HCT116 (cell line): ENCODE measurements at regions not wholly inside any gene's neighbourhood (a gene's known extent, or its start where the extent isn't known, plus 50 kb on each side); places are given as distances from the start of the nearest gene placed in this dataset.

Experiments used
- ATAC-seq: fragments of 200-7000 bp; cut with Tn5 transposase; 2 replicates; pipeline ENCODE4 v1.9.1; 2020; ENCODE audit warnings: mild to moderate bottlenecking, moderate library complexity
- BruUV-seq: library from RNA; stranded (reverse); fragments of 400-500 nt; replicated peaks from 2 replicates; lab custom pipeline; 2021; lab: Mats Ljungman, UMichigan
- CTCF ChIA-PET: fragments of 300-600 bp; sonication (Branson Sonifier 250); formaldehyde crosslinking; loops from one replicate; lab custom pipeline; 2021; ENCODE audit warnings: antibody characterized with exemption; lab: Charles Lee
- POLR2A ChIA-PET: fragments of 300-600, 350-600 bp; sonication (Branson Sonifier 250); formaldehyde crosslinking; loops from one replicate; lab custom pipeline; 2021; ENCODE audit warnings: antibody characterized with exemption; lab: Charles Lee
- RAD21 ChIA-PET, 2 experiments: fragments of 300-600 bp; sonication (Branson Sonifier 250); formaldehyde crosslinking; loops; one replicate each; lab custom pipeline; 2023; ENCODE audit warnings: low total read pairs in 2 of 2; ENCODE audit not compliant: uncharacterized antibody in 2 of 2, unreplicated experiment in 2 of 2, low non-redundant PET in 1 of 2; lab: Charles Lee
- DNase-seq: peaks from one replicate; pipeline ENCODE4 v3.0.0-alpha.2; 2010; ENCODE audit warnings: low read depth, low spot score
- H2AFZ ChIP-seq: fragments of 200-600 bp; shearing (Covaris generic), sonication (generic); 2 replicates; pipeline ENCODE4 v1.6.1; 2017; ENCODE audit warnings: low read depth, mixed run types, mixed read lengths, antibody characterized with exemption, low read length; ENCODE audit not compliant: poor library complexity, severe bottlenecking
- H3K27ac ChIP-seq: 2 replicates; pipeline ENCODE4 v1.5.1; 2012; ENCODE audit warnings: low read depth, low read length
- H3K27me3 ChIP-seq: fragments of 200-600 bp; sonication (generic); 2 replicates; pipeline ENCODE4 v1.6.1; 2016; ENCODE audit warnings: mixed run types, low read length, mixed read lengths; ENCODE audit not compliant: insufficient read depth
- H3K36me3 ChIP-seq, 2 experiments: fragments of 200-500 bp in 1 of 2; fragments of 200-600 bp in 1 of 2; sonication (Bioruptor generic) in 1 of 2; sonication (generic) in 1 of 2; 2 replicates each; pipeline versions ENCODE4 v1.5.1 to v1.6.1; 2014 to 2016; ENCODE audit warnings: low read length in 2 of 2, inconsistent platforms in 1 of 2, mixed read lengths in 1 of 2, mixed run types in 1 of 2; ENCODE audit not compliant: insufficient read depth in 2 of 2, control insufficient read depth in 1 of 2
- H3K4me1 ChIP-seq, 2 experiments: fragments of 200-600 bp in 1 of 2; sonication (generic) in 1 of 2; 2 replicates each; pipeline versions ENCODE4 v1.5.1 to v1.6.1; 2012 to 2017; ENCODE audit warnings: low read length in 2 of 2, inconsistent platforms in 1 of 2, mild to moderate bottlenecking in 1 of 2, mixed read lengths in 1 of 2, mixed run types in 1 of 2, moderate library complexity in 1 of 2; ENCODE audit not compliant: insufficient read depth in 2 of 2, control insufficient read depth in 1 of 2
- H3K4me2 ChIP-seq: fragments of 200-600 bp; sonication (generic); 2 replicates; pipeline ENCODE4 v1.6.1; 2017; ENCODE audit warnings: mixed run types, low read length, mixed read lengths
- H3K4me3 ChIP-seq, 2 experiments: fragments of 200-600 bp in 1 of 2; sonication (generic) in 1 of 2; replicated peaks in 1 of 2; 2 replicates each; pipeline ENCODE4 v1.5.1; 2011 to 2016; ENCODE audit warnings: low read length in 2 of 2, control low read depth in 1 of 2, low read depth in 1 of 2, mild to moderate bottlenecking in 1 of 2, mixed read lengths in 1 of 2, mixed run types in 1 of 2
- H3K79me2 ChIP-seq: fragments of 200-600 bp; sonication (generic); 2 replicates; pipeline ENCODE4 v1.6.1; 2017; ENCODE audit warnings: mild to moderate bottlenecking, mixed run types, low read length, moderate library complexity, mixed read lengths; ENCODE audit not compliant: insufficient read depth
- H3K9ac ChIP-seq: fragments of 200-600 bp; sonication (generic); 2 replicates; pipeline ENCODE4 v1.6.1; 2016; ENCODE audit warnings: low read length, mixed read lengths
- H3K9me2 ChIP-seq: fragments of 200-600 bp; sonication (generic), shearing (Covaris generic); 2 replicates; pipeline ENCODE4 v1.6.1; 2017; ENCODE audit warnings: mixed run types, mild to moderate bottlenecking, moderate library complexity; ENCODE audit not compliant: insufficient read depth
- H3K9me3 ChIP-seq, 2 experiments: fragments of 200-500 bp in 1 of 2; fragments of 200-600 bp in 1 of 2; sonication (Bioruptor generic) in 1 of 2; sonication (generic) in 1 of 2; 2 replicates each; pipeline ENCODE4 v1.6.1; 2014 to 2017; ENCODE audit warnings: low read length in 2 of 2, mixed read lengths in 2 of 2, inconsistent platforms in 1 of 2, low read depth in 1 of 2, mild to moderate bottlenecking in 1 of 2, mixed run types in 1 of 2, moderate library complexity in 1 of 2; ENCODE audit not compliant: control insufficient read depth in 1 of 2, insufficient read depth in 1 of 2
- H4K20me1 ChIP-seq: fragments of 200-600 bp; sonication (generic), shearing (Covaris generic); 2 replicates; pipeline ENCODE4 v1.6.1; 2017; ENCODE audit warnings: mixed run types, mild to moderate bottlenecking, moderate library complexity; ENCODE audit not compliant: insufficient read depth
- EGR1 ChIP-seq: IDR thresholded peaks from 2 replicates; pipeline ENCODE4 v1.6.1; 2012; ENCODE audit warnings: low read depth
- REST ChIP-seq: IDR thresholded peaks from 2 replicates; pipeline ENCODE4 v1.6.1; 2012; ENCODE audit warnings: low read depth
- SIN3A ChIP-seq: IDR thresholded peaks from 2 replicates; pipeline ENCODE4 v1.6.1; 2012; ENCODE audit warnings: low read depth
- SRF ChIP-seq: IDR thresholded peaks from 2 replicates; pipeline ENCODE4 v1.6.1; 2012; ENCODE audit warnings: low read depth
- intact Hi-C: fragments of 100-400 bp; cut with micrococcal nuclease; formaldehyde crosslinking; loops from 2 replicates; pipeline ENCODE4 v1.10.0; 2022

GRCh38 chr2:71795486-71795885, 342.1 kb downstream of the DYSF start:
- no peak overlapping the region for H3K27ac ChIP-seq

More at GRCh38 chr2:71795486-71795885, 342.1 kb downstream of the DYSF start:
- BruUV-seq = no TSS peak
- Histone ChIP-seq H3K4me1 (peaks cover 0 to 8% of the 10 kb centered on the region in 2 experiments; a peak in 1 of 4 replicates), H4K20me1 (no peaks in the 10 kb centered on the region), H3K4me3 (no peak overlapping the region), H2AFZ (no peak overlapping the region), H3K9ac (no peak overlapping the region), H3K27me3 (no peaks in the 10 kb centered on the region), H3K4me2 (no peak overlapping the region), H3K79me2 (no peaks in the 10 kb centered on the region), H3K36me3 (no peaks in the 10 kb centered on the region), H3K9me2 (no peaks in the 10 kb centered on the region), H3K9me3 (no peaks in the 10 kb centered on the region)
- intact Hi-C loops = no loop called here
- DNase-seq (no peak), ATAC-seq (no peak)
- RAD21 ChIA-PET = no interaction called here
- POLR2A ChIA-PET = no interaction called here
- CTCF ChIA-PET = interaction anchor here (0.9 kb wide), 1 partner anchor 17 kb away, joined by 3 read pairs; no protein-coding TSS in a partner anchor
- TF ChIP-seq SIN3A = no peak
- no peak for TF ChIP-seq EGR1
- TF ChIP-seq SRF = no peak
- TF ChIP-seq REST = no peak
